ENCODE measurements at regions not wholly inside any gene's neighbourhood (a gene's known extent, or its start where the extent isn't known, plus 50 kb on each side); places are given as distances from the start of the nearest gene placed in this dataset.

GRCh38 chr2:223219872-223220657, 168.1 kb downstream of the KCNE4 start:
- ATAC-seq, result no peak
- no peak for DNase-seq (ENCODE audit: low spot score)
- intact Hi-C loops (cut with DNase I), result no loop called here

DNA sequence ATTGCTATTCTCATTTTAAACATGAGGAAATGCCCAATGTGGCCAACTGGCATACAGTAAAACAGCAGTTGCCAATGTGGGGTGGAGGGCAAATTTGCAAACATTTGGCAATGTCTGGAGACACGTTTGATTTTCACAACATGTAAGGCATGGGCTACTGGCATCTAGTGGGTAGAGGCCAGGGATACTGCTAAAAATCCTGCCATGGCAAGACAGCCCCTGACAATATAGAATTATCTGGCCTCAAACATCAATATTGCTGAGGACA, 168.6 kb downstream of the KCNE4 start:
- intact Hi-C loops (cut with DNase I), result no loop called here
- no peak for DNase-seq (ENCODE audit: low spot score)
- ATAC-seq, result no peak

DNA sequence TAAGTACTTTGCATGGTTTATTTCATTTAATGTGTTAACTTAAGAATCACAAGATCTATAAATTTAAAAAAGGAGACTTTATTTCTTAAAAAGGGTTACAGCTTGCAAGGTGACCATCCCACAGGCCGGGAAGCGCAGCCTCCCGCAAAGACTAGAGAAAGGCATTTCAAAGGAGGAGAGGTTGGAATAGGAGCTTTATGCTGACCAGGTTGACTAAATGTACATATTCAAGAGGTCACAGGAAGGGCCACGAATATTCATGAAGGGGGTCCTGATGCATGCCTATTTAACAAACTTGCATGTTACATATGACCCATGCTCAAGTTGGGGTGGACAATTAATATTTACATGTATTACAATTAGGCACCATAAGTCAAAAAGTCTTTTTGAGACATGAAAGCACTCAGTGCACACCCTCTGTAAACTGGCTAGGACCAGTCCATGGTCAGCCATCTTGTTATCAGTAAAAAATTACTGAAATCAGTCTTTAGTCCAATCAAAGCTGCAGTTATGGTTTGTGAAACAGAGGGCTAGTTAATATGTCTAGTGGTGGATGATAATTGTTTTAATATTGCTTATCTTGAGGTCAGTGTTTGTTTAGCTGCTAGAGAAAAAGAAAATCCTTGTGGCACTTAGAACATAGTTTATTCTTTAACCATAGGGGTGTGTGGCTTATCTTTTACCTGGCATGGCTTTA, 169.3 kb downstream of the KCNE4 start:
- ATAC-seq, result no peak
- DNase-seq (ENCODE audit: low spot score), result no peak
- intact Hi-C loops (cut with DNase I), result no loop called here

DNA sequence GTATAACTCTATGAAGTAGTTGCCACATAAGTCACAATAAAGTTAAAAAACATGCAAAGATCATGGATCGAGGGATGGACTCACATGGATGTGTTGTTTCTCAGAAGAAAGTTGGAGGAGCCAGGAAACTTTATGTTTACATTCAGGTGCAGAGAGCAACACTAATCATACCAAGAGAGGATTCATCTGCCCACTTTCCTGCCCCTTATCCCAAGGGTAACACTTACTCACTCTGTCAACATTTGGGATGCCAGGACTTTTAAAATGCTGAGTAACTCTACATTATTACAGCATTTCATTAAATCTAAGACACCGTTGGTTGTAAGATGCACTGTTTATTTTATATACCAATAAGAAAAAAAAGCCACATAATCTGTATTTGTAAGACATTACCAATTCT, 170.4 kb downstream of the KCNE4 start:
- DNase-seq (ENCODE audit: low spot score) (no peak), ATAC-seq (no peak)
- intact Hi-C loops (cut with DNase I), result no loop called here

DNA sequence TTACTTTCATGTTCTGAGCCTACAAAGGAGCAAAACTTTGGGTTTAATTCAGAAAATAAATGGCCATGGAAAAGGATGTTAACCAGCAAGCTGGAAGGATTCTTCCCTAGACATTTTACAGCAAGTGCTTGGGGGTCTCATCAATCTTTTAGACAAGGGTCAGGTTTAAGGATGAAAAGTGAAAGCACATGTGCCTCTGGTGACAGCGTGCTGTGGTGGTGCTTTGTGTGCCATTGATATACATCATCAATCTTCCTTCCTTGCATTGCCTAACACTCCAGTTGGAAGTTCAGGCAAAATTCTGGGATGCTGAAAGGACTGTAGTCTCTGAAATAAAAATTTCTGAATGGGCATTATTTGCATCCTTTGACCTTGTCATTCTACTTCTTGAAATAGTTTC, 171.2 kb downstream of the KCNE4 start:
- ATAC-seq (no peak), DNase-seq (ENCODE audit: low spot score) (no peak)
- intact Hi-C loops (cut with DNase I), result no loop called here

- intact Hi-C loops (cut with DNase I), result no loop called here
- ATAC-seq (no peak), DNase-seq (ENCODE audit: low spot score) (no peak)
Observed at GRCh38 chr2:223225266-223225665, 173.3 kb downstream of the KCNE4 start.

DNA sequence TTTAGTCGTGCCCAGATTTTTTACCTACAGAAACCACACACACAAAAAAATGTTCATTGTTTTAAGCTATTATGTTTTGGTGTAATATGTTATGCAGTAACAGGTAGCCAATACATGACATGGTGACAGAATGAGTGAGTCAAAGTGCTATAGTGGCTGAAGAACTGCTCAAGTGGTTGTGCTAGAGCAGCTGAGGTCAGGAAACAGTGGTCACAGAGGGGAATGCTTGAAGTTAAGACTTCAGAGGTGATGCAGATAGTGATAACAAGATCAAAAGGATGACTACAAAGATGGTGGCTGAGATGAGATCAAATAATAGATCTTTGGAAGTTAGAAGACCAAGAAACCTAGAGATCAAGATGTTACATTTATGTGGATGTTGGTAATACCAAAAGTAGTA, 174.3 kb downstream of the KCNE4 start:
- intact Hi-C loops (cut with DNase I), result no loop called here

DNA sequence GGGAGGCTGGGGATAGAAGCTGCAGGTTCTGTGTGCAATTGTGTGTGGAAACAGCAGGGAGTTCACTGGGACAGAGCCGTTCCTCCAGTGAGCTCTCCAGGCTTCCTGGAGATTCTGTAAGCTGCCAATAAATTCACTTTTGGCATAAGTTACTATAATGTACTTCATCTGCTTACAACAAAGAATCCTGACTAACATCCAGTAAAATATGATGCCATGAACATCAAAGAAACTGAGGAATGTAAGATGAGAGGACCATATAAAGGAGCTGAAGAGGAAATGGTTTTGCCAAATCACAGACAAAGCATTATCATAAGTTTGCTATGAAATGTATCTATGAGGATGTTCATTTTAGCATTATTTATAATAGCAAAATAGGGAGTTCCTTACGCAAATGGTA, 175.3 kb downstream of the KCNE4 start:
- intact Hi-C loops (cut with DNase I), result no loop called here
- DNase-seq (ENCODE audit: low spot score) (no peak), ATAC-seq (no peak)

More for the DNA sequence above, 174.3 kb downstream of the KCNE4 start:
- no peak for DNase-seq (ENCODE audit: low spot score)
- no peak for ATAC-seq

DNA sequence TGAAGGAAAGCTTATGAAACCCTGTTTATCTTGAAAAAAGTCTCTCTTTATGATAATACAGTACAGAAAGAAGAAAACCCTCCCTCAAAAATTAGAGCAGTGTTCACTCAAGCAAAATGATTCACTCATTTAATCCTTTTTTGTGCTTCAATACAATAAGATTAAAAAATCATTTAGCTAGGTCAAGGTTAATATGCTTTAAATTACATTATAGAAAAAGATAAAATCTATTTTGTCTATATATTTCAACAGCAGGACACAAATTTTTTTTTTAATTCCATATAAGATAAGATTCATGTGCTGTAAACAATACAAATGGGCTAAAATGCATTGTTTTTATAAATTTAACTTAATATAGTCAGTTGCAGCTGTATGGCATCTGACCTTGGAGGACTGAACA, 176.9 kb downstream of the KCNE4 start:
- ATAC-seq, result no peak
- intact Hi-C loops (cut with DNase I), result no loop called here

GRCh38 chr2:223230352-223230751, 178.4 kb downstream of the KCNE4 start:
- intact Hi-C loops (cut with DNase I), result no loop called here
- no peak for DNase-seq (ENCODE audit: low spot score)
- no peak for ATAC-seq

More for the DNA sequence above, 176.9 kb downstream of the KCNE4 start:
- no peak for DNase-seq (ENCODE audit: low spot score)

GRCh38 chr2:223232285-223232684, 180.3 kb downstream of the KCNE4 start:
- no peak for DNase-seq (ENCODE audit: low spot score)
- intact Hi-C loops (cut with DNase I), result no loop called here
- no peak for ATAC-seq

DNA sequence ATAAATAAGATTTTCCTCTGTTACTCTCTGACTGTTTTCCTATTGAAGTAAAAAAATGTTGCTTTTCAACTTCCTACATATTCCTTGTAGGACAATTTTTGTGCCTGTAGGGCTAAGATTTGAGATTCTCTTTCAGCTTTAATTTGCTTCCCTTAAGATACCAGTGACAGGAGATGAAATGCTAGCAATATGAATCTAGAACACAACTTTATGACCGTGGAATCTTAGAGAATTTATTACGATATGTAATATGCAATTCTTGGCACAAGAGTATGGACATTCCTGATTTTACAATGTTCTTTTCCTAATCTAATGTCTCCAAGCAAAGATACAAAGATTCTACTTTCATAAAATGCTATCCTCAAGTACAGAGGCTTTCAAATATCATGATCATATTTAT, 180.9 kb downstream of the KCNE4 start:
- DNase-seq (ENCODE audit: low spot score) (no peak), ATAC-seq (no peak)
- intact Hi-C loops (cut with DNase I), result no loop called here

DNA sequence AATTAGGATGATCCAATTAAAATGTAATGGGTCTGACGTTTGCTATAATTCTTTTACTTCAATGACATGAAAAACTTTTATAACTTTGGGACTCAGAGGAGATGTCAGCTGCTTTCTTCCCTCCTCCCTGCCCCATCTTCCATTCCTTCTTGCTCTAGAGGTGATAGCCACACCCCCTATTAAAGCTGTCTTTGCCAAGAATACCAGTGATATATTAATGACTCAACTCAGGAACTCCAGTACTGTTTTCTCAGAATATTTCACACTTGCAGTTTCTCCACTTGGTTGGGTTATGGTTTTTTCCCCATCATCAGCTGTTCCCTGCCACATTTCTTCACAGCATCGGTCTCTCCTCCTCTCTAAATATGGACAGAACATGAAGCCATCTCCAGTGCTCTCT, 184.0 kb downstream of the KCNE4 start:
- DNase-seq (ENCODE audit: low spot score) (no peak), ATAC-seq (no peak)
- intact Hi-C loops (cut with DNase I), result no loop called here

DNA sequence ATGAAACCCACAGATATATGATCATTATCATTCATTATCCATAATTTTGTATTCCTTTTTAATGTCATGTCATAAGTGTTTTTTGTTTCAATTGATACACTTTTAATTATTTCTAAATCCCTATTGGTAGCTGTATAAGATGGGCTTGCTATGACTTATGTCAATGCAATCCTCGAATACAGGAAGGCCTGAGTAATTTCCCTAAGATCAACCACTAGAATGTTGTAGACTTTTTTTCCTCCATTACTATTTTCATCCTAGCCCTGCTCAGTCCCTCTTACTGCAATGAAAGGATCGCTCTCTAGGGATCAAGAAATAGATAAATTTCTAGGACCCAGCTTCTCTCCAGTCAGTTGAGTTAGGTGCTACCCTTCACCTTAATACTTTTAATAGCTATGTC, 186.3 kb downstream of the KCNE4 start:
- ATAC-seq (no peak), DNase-seq (ENCODE audit: low spot score) (no peak)
- intact Hi-C loops (cut with DNase I), result no loop called here

GRCh38 chr2:223243233-223243632, 191.2 kb downstream of the KCNE4 start:
- no peak for ATAC-seq
- DNase-seq (ENCODE audit: low spot score), result no peak
- intact Hi-C loops (cut with DNase I), result no loop called here

- ATAC-seq (peak; percentile 41), DNase-seq (ENCODE audit: low spot score) (no peak)
- intact Hi-C loops (cut with DNase I), result no loop called here
Observed at GRCh38 chr2:223247136-223247535, 195.1 kb downstream of the KCNE4 start.

GRCh38 chr2:223251656-223252229, 199.8 kb downstream of the KCNE4 start:
- DNase-seq (ENCODE audit: low spot score) (no peak), ATAC-seq (no peak)
- intact Hi-C loops (cut with DNase I), result no loop called here

DNA sequence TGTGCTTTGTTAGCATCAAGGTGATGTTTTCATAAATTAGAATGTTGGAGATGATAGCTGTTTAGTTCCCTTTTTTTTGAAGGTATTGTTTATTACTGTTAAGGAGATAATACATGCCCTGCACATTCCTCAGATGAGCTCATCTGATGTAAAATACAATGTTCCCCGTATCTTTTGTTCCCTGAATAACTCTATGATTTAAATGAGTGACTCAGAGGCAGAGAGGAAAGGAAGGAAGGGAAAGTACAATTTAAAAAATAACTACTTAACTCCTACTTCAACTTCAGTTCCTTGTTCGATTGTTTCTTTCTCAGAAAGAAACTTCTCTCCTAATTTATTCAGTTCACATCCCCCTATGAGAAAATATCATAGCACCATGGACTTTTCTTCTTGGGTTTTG, 208.7 kb downstream of the KCNE4 start:
- ATAC-seq (no peak), DNase-seq (ENCODE audit: low spot score) (no peak)

DNA sequence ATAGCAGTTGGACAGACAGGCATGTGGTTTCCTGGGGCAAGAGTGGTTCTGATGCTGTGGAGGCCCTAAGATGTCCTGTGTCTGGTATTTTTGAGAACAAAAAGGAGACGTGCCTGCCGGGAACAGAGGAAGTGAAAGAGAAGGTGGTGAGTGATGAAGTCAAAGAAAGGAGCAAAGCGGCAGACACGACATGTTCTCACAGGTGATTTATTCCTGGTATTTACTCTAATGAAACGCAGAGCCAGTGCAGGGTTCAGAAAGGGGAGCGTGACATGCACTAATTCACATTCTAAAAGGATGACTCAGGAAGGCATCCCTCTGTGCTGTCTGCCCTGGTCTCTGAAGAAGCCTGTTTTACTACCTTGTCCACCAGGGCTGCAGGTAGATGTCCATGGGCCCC, 211.0 kb downstream of the KCNE4 start:
- ATAC-seq (no peak), DNase-seq (ENCODE audit: low spot score) (no peak)
- intact Hi-C loops (cut with DNase I), result no loop called here

More for the DNA sequence above, 208.7 kb downstream of the KCNE4 start:
- intact Hi-C loops (cut with DNase I), result no loop called here

GRCh38 chr2:223264541-223265193, 212.7 kb downstream of the KCNE4 start:
- intact Hi-C loops (cut with DNase I), result no loop called here
- no peak for DNase-seq (ENCODE audit: low spot score)
- ATAC-seq, result no peak

All from sciatic nerve (tissue), 2 donors.